ENCODE measurements at regions not wholly inside any gene's neighbourhood (a gene's known extent, or its start where the extent isn't known, plus 50 kb on each side); places are given as distances from the start of the nearest gene placed in this dataset.
A peak's percentile ranks its signal among the peaks of the same experiment; 100 is the strongest.
"Not testable (repeated sequence)": the region's sequence is repeated elsewhere in the genome, so short reads cannot be mapped to it uniquely, and the experiment has no call there.

DNA sequence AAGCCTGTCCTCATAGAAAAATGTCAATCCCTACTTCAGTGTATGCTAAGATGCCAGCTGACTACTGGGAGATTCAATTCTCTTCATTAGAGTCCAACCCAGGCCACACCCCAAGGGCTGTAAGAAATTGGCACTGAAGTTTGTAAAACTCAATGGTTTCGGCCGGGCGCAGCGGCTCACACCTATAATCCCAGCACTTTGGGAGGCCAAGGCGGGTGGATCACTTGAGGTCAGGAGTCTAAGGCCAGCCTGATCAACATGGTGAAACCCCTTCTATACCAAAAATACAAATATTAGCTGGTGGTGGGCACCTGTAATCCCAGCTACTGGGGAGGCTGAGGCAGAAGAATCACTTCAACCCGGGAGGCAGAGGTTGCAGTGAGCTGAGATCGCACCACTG, 169.2 kb downstream of the OR4M2 start:
- H3K9ac ChIP-seq (ENCODE audit: low read depth, low read length); H3K4me1 ChIP-seq (ENCODE audit: insufficient read depth, low read length); H3K4me3 ChIP-seq (ENCODE audit: low read length); H3K36me3 ChIP-seq (ENCODE audit: insufficient read depth, low read length); H3K27me3 ChIP-seq (ENCODE audit: insufficient read depth, low read length); H3K27ac ChIP-seq (ENCODE audit: low read depth, low read length): not testable (repeated sequence)
- peaks cover 90% of the 10 kb centered on the region for H3K9me3 ChIP-seq (ENCODE audit: insufficient read depth, low read depth, low read length)
- WGBS, result 92% methylated on average over 7 of the region's 7 CpGs

- Histone ChIP-seq H3K4me3 (ENCODE audit: low read length) (peak overlapping the region; percentile 7; the same call in 1 of the 2 replicates), H3K9me3 (ENCODE audit: insufficient read depth, low read depth, low read length) (peaks cover 96% of the 10 kb centered on the region)
- H3K27ac ChIP-seq (ENCODE audit: low read depth, low read length); H3K9ac ChIP-seq (ENCODE audit: low read depth, low read length); H3K4me1 ChIP-seq (ENCODE audit: insufficient read depth, low read length); H3K27me3 ChIP-seq (ENCODE audit: insufficient read depth, low read length); H3K36me3 ChIP-seq (ENCODE audit: insufficient read depth, low read length): not testable (repeated sequence)
- WGBS, result 76% methylated on average over 18 of the region's 18 CpGs
Observed at GRCh38 chr15:22250501-22251290, 170.4 kb downstream of the OR4M2 start.

DNA sequence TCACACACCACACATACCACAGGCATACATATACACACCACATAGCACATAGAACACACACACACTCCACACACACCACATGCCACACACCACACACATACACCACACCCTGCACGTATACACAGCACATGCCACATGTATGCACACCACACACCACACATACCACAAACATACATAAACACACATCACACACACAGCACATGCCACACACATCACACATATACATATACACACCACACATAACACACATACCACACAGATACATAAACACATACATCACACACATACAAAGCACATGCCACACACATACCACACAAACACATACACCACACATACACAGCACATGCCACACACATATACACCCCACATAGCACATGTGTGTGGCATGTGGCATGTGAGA, 171.1 kb downstream of the OR4M2 start:
- H3K9me3 ChIP-seq (ENCODE audit: insufficient read depth, low read depth, low read length), result peaks cover 98% of the 10 kb centered on the region

GRCh38 chr15:22252047-22252446, 171.7 kb downstream of the OR4M2 start:
- H3K36me3 ChIP-seq (ENCODE audit: insufficient read depth, low read length); H3K27ac ChIP-seq (ENCODE audit: low read depth, low read length); H3K4me3 ChIP-seq (ENCODE audit: low read length); H3K27me3 ChIP-seq (ENCODE audit: insufficient read depth, low read length); H3K4me1 ChIP-seq (ENCODE audit: insufficient read depth, low read length); H3K9ac ChIP-seq (ENCODE audit: low read depth, low read length): not testable (repeated sequence)
- 69% methylated on average over 4 of the region's 4 CpGs for WGBS
- H3K9me3 ChIP-seq (ENCODE audit: insufficient read depth, low read depth, low read length), result peaks cover 98% of the 10 kb centered on the region

More for the DNA sequence above, 171.1 kb downstream of the OR4M2 start:
- Histone ChIP-seq H3K27me3 (ENCODE audit: insufficient read depth, low read length) (no peaks in the 10 kb centered on the region), H3K36me3 (ENCODE audit: insufficient read depth, low read length) (no peaks in the 10 kb centered on the region), H3K27ac (ENCODE audit: low read depth, low read length) (no peak overlapping the region), H3K4me3 (ENCODE audit: low read length) (peak overlapping the region; percentile 7; the same call in 1 of the 2 replicates), H3K4me1 (ENCODE audit: insufficient read depth, low read length) (no peaks in the 10 kb centered on the region), H3K9ac (ENCODE audit: low read depth, low read length) (no peak overlapping the region)
- 89% methylated on average over 1 of the region's 1 CpG for WGBS

DNA sequence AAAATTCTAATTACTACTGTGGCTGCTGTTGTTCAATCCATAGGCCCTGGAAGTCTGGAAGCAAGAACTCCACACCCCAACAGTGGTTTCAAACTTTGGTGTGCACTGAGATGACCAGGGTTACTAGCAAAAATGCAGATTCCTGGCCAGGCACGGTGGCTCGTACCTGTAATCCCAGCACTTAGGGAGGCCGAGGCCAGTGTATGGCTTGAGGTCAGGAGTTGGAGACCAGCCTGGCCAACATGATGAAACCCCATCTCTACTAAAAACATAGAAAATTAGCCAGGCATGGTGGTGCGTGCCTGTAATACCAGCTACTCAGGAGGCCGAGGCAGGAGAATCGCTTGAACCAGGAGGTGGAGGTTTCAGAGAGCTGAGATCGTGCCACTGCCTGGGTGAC, 172.2 kb downstream of the OR4M2 start:
- 92% methylated on average over 7 of the region's 7 CpGs for WGBS
- peaks cover 99% of the 10 kb centered on the region for H3K9me3 ChIP-seq (ENCODE audit: insufficient read depth, low read depth, low read length)
- not testable (repeated sequence) for H3K4me3 ChIP-seq (ENCODE audit: low read length); H3K4me1 ChIP-seq (ENCODE audit: insufficient read depth, low read length); H3K27me3 ChIP-seq (ENCODE audit: insufficient read depth, low read length); H3K9ac ChIP-seq (ENCODE audit: low read depth, low read length); H3K36me3 ChIP-seq (ENCODE audit: insufficient read depth, low read length); H3K27ac ChIP-seq (ENCODE audit: low read depth, low read length)

GRCh38 chr15:22253002-22253675, 172.8 kb downstream of the OR4M2 start:
- peaks cover 92% of the 10 kb centered on the region for H3K9me3 ChIP-seq (ENCODE audit: insufficient read depth, low read depth, low read length)
- not testable (repeated sequence) for H3K4me3 ChIP-seq (ENCODE audit: low read length); H3K4me1 ChIP-seq (ENCODE audit: insufficient read depth, low read length); H3K9ac ChIP-seq (ENCODE audit: low read depth, low read length); H3K36me3 ChIP-seq (ENCODE audit: insufficient read depth, low read length); H3K27me3 ChIP-seq (ENCODE audit: insufficient read depth, low read length); H3K27ac ChIP-seq (ENCODE audit: low read depth, low read length)
- 75% methylated on average over 14 of the region's 14 CpGs for WGBS

DNA sequence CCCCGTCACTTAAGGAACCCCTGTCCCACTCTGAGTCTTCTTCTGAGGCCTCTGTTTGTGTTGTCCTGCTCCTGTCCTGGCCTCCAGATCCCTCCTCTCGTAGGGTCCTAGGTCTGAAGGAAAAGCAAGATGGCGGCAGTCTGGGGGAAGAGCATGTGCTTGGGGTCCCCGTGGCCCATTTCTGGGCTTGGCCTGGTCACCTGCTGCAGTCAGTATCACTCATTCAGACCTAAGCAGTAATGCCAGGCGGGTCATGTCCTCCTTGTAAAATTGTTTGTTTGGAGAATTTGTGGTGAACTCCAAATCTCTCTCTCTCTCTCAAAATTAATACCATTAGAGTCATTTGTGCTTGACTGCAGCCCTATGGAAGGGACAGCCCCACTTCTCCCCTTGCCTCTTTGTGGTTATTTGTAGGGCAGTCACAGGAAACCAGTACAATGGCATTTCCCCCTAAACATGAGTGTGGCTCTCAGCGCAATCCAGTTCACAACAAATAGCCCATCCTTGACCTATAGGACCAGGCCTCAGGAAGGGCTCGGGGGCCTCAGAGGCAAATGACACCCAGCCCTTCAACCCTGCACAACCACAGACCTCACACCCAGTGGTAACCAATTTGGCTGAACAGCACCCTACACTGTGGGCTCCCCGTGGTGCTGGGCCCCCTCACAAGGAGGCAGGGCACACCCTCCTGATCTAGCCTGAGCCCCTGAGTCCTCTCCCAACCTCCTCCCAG, 173.5 kb downstream of the OR4M2 start:
- Histone ChIP-seq H3K27me3 (ENCODE audit: insufficient read depth, low read length) (0 out of 2 replicates have a peak, but pooled peaks cover 2% of the 10 kb centered on the region), H3K4me1 (ENCODE audit: insufficient read depth, low read length) (no peaks in the 10 kb centered on the region), H3K4me3 (ENCODE audit: low read length) (no peak overlapping the region), H3K36me3 (ENCODE audit: insufficient read depth, low read length) (no peaks in the 10 kb centered on the region), H3K27ac (ENCODE audit: low read depth, low read length) (no peak overlapping the region), H3K9me3 (ENCODE audit: insufficient read depth, low read depth, low read length) (peaks cover 92% of the 10 kb centered on the region), H3K9ac (ENCODE audit: low read depth, low read length) (no peak overlapping the region)
- 70% methylated on average over 7 of the region's 8 CpGs for whole genome bisulfite sequencing

GRCh38 chr15:22254409-22255045, 174.2 kb downstream of the OR4M2 start:
- not testable (repeated sequence) for H3K4me1 ChIP-seq (ENCODE audit: insufficient read depth, low read length); H3K9ac ChIP-seq (ENCODE audit: low read depth, low read length); H3K36me3 ChIP-seq (ENCODE audit: insufficient read depth, low read length); H3K27ac ChIP-seq (ENCODE audit: low read depth, low read length); H3K4me3 ChIP-seq (ENCODE audit: low read length); H3K27me3 ChIP-seq (ENCODE audit: insufficient read depth, low read length)
- H3K9me3 ChIP-seq (ENCODE audit: insufficient read depth, low read depth, low read length), result peaks cover 91% of the 10 kb centered on the region
- 70% methylated on average over 11 of the region's 14 CpGs for WGBS

DNA sequence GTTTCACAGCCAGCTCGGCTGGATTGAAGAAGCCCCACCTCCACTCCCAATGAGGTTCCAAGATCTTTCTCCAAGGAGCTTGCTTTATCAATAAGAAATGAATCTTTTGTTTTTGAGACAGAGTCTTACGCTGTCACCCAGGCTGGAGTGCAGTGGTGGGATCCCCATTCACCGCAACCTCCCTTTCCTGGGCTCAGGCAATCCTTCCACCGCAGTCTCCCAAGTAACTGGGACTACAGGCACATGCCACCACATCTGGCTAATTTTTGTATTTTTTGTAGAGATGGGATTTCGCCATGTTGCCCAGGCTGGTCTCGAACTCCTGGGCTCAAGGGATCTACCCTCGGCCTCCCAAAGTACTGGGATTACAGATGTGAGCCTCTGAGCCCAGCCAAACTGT, 175.3 kb downstream of the OR4M2 start:
- H3K36me3 ChIP-seq (ENCODE audit: insufficient read depth, low read length); H3K27me3 ChIP-seq (ENCODE audit: insufficient read depth, low read length); H3K9ac ChIP-seq (ENCODE audit: low read depth, low read length); H3K4me1 ChIP-seq (ENCODE audit: insufficient read depth, low read length); H3K4me3 ChIP-seq (ENCODE audit: low read length); H3K27ac ChIP-seq (ENCODE audit: low read depth, low read length): not testable (repeated sequence)
- H3K9me3 ChIP-seq (ENCODE audit: insufficient read depth, low read depth, low read length), result peaks cover 91% of the 10 kb centered on the region
- 91% methylated on average over 7 of the region's 7 CpGs for WGBS

DNA sequence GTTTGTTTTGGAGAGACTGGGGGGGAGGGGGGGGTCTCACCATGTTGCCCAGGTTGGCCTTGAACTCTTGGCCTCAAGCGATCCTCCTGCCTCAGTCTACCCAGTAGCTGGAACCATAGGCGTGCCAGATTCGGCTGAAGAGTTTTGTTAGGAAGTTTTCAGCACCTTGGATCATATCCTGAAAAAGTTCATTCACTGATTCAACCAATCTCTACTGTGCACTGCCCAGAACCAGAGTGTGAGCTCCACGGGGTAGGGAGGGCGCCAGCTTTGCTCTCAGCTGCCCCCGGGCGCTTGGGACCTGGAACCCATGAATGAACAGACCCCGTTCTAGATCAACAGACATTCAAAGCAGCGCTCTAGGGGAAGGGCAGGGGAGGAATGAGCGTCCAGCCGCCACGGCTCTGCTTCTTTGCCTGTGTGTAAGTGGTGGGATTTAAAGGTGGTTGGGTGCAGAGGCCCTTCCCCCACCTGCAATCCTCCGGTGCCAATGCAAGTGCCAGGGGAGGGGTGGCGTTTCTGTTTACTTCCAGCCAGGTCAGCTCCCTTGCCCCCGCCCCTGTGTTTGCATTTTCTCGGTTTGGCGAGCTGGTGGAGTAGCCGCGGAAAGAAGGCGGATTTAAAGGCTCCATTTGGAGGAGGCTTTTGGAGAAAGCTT, 176.2 kb downstream of the OR4M2 start:
- peaks cover 90% of the 10 kb centered on the region for H3K9me3 ChIP-seq (ENCODE audit: insufficient read depth, low read depth, low read length)
- not testable (repeated sequence) for H3K36me3 ChIP-seq (ENCODE audit: insufficient read depth, low read length); H3K27me3 ChIP-seq (ENCODE audit: insufficient read depth, low read length); H3K4me1 ChIP-seq (ENCODE audit: insufficient read depth, low read length); H3K27ac ChIP-seq (ENCODE audit: low read depth, low read length); H3K4me3 ChIP-seq (ENCODE audit: low read length); H3K9ac ChIP-seq (ENCODE audit: low read depth, low read length)
- WGBS, result 87% methylated on average over 20 of the region's 20 CpGs

Data from HUES64 (cell line).